Endodermal cell (in vitro differentiated cells): ENCODE measurements at regions not wholly inside any gene's neighbourhood (a gene's known extent, or its start where the extent isn't known, plus 50 kb on each side); places are given as distances from the start of the nearest gene placed in this dataset.

Experiments
- DNase-seq: peaks from one replicate; pipeline ENCODE4 v3.0.0-alpha.2; 2017
- H3K27ac ChIP-seq: 2 replicates; pipeline ENCODE4 v1.5.1; 2013; ENCODE audit warnings: mild to moderate bottlenecking, low read depth, low read length, moderate library complexity
- H3K27me3 ChIP-seq: 2 replicates; pipeline ENCODE4 v1.6.1; 2013; ENCODE audit warnings: mild to moderate bottlenecking, low read length, moderate library complexity; ENCODE audit not compliant: insufficient read depth, control insufficient read depth, poor library complexity, severe bottlenecking
- H3K36me3 ChIP-seq: 2 replicates; pipeline ENCODE4 v1.7.0; 2013; ENCODE audit warnings: mild to moderate bottlenecking, low read length, moderate library complexity; ENCODE audit not compliant: control insufficient read depth, insufficient read depth
- H3K4me1 ChIP-seq: one replicate; pipeline ENCODE4 v1.7.0; 2013; ENCODE audit warnings: low read length; ENCODE audit not compliant: control insufficient read depth, insufficient read depth
- H3K4me3 ChIP-seq: 2 replicates; pipeline ENCODE4 v1.5.1; 2013; ENCODE audit warnings: mild to moderate bottlenecking, low read length, moderate library complexity
- H3K9ac ChIP-seq: 2 replicates; pipeline ENCODE4 v1.6.1; 2013; ENCODE audit warnings: mild to moderate bottlenecking, low read length, moderate library complexity; ENCODE audit not compliant: poor library complexity, severe bottlenecking; ENCODE audit errors: extremely low read depth
- H3K9me3 ChIP-seq: 2 replicates; pipeline ENCODE4 v1.6.1; 2013; ENCODE audit warnings: mild to moderate bottlenecking, low read length, moderate library complexity; ENCODE audit not compliant: control insufficient read depth
- H3K27ac Mint-ChIP-seq: 2 replicates; pipeline ENCODE4 v1.8.0; 2020; ENCODE audit warnings: mixed read lengths
- H3K27me3 Mint-ChIP-seq: 2 replicates; pipeline ENCODE4 v1.8.0; 2021; ENCODE audit warnings: mild to moderate bottlenecking, mixed read lengths; ENCODE audit not compliant: insufficient read depth
- H3K36me3 Mint-ChIP-seq: 2 replicates; pipeline ENCODE4 v1.8.0; 2020; ENCODE audit warnings: low read depth, mixed read lengths
- H3K4me1 Mint-ChIP-seq: 2 replicates; pipeline ENCODE4 v1.8.0; 2020; ENCODE audit warnings: mixed read lengths
- H3K4me3 Mint-ChIP-seq: 2 replicates; pipeline ENCODE4 v1.8.0; 2020; ENCODE audit warnings: mild to moderate bottlenecking, moderate library complexity, mixed read lengths
- H3K9me3 Mint-ChIP-seq: 2 replicates; pipeline ENCODE4 v1.8.0; 2020; ENCODE audit warnings: mild to moderate bottlenecking, mixed read lengths
- CTCF ChIP-seq: fragments of 200-600 bp; sonication (generic); conservative IDR thresholded peaks from 2 replicates; pipeline ENCODE4 v1.5.0; 2021; ENCODE audit warnings: antibody characterized with exemption, mild to moderate bottlenecking
- WGBS, 2 experiments: methylation state at CpG; one replicate each; pipeline versions ENCODE4 v1.1.5 to v1.1.7; 2013; ENCODE audit warnings: missing lambda C conversion rate in 2 of 2, mixed read lengths in 1 of 2; ENCODE audit not compliant: insufficient coverage in 1 of 2, insufficient read length in 1 of 2; 5-methylcytosine and 5-hydroxymethylcytosine counted together

- Histone ChIP-seq H3K9me3 (no peaks in the 10 kb centered on the region), H3K27me3 (no peaks in the 10 kb centered on the region), H3K36me3 (no peaks in the 10 kb centered on the region), H3K9ac (no peak overlapping the region), H3K27ac (no peak overlapping the region), H3K4me3 (no peak overlapping the region), H3K4me1 (no peaks in the 10 kb centered on the region)
- TF ChIP-seq CTCF = no peak
- no peaks in the 10 kb centered on the region for H3K36me3 Mint-ChIP-seq
- H3K27ac Mint-ChIP-seq = no peak overlapping the region
- no peak overlapping the region for H3K4me3 Mint-ChIP-seq
- H3K27me3 Mint-ChIP-seq = no peaks in the 10 kb centered on the region
- WGBS, 2 experiments = 95% methylated on average over 2 of the region's 2 CpGs; no CpG with 5 or more reads in 1 of the 2 experiments
- H3K9me3 Mint-ChIP-seq = no peaks in the 10 kb centered on the region
- H3K4me1 Mint-ChIP-seq = no peaks in the 10 kb centered on the region
- no peak for DNase-seq
Observed at GRCh38 chr14:44287858-44288257, 219.2 kb downstream of the FSCB start.

GRCh38 chr14:44286201-44286600 lies 220.9 kb downstream of the FSCB start:
- no peak for DNase-seq
- H3K9ac ChIP-seq = no peak overlapping the region
- Mint-ChIP-seq H3K27ac (no peak overlapping the region), H3K4me1 (no peaks in the 10 kb centered on the region), H3K36me3 (no peaks in the 10 kb centered on the region), H3K9me3 (no peaks in the 10 kb centered on the region), H3K27me3 (no peaks in the 10 kb centered on the region), H3K4me3 (no peak overlapping the region)
- H3K4me3 ChIP-seq = no peak overlapping the region
- no peaks in the 10 kb centered on the region for H3K36me3 ChIP-seq
- H3K4me1 ChIP-seq = no peaks in the 10 kb centered on the region
- no peak overlapping the region for H3K27ac ChIP-seq
- no peak for TF ChIP-seq CTCF
- WGBS, 2 experiments = 88% methylated on average over 2 of the region's 2 CpGs; no CpG with 5 or more reads in 1 of the 2 experiments
- no peaks in the 10 kb centered on the region for H3K9me3 ChIP-seq
- H3K27me3 ChIP-seq = no peaks in the 10 kb centered on the region

GRCh38 chr14:44283836-44284235 lies 223.2 kb downstream of the FSCB start:
- H3K4me3 ChIP-seq = no peak overlapping the region
- no peak overlapping the region for H3K9ac ChIP-seq
- H3K9me3 ChIP-seq = no peaks in the 10 kb centered on the region
- H3K27me3 Mint-ChIP-seq = no peaks in the 10 kb centered on the region
- no peaks in the 10 kb centered on the region for H3K9me3 Mint-ChIP-seq
- no peak overlapping the region for H3K27ac Mint-ChIP-seq
- no peak for DNase-seq
- no peak for TF ChIP-seq CTCF
- no peaks in the 10 kb centered on the region for H3K36me3 Mint-ChIP-seq
- H3K4me3 Mint-ChIP-seq = no peak overlapping the region
- H3K4me1 ChIP-seq = no peaks in the 10 kb centered on the region
- no peaks in the 10 kb centered on the region for H3K4me1 Mint-ChIP-seq
- no peaks in the 10 kb centered on the region for H3K36me3 ChIP-seq
- no peak overlapping the region for H3K27ac ChIP-seq
- WGBS, 2 experiments = 80 to 100% methylated on average over 1 of the region's 1 CpG
- no peaks in the 10 kb centered on the region for H3K27me3 ChIP-seq
